K562 (cell line): ENCODE measurements at regions not wholly inside any gene's neighbourhood (a gene's known extent, or its start where the extent isn't known, plus 50 kb on each side); places are given as distances from the start of the nearest gene placed in this dataset.

ENCODE experiments used
- ATAC-seq: fragments of 200-7000 bp; cut with Tn5 transposase; 3 replicates; pipeline ENCODE4 v1.9.1; 2020; ENCODE audit warnings: moderate library complexity
- BruUV-seq: library from RNA; stranded (reverse); fragments of 400-500 nt; replicated peaks from 2 replicates; lab custom pipeline; 2021; lab: Mats Ljungman, UMichigan
- CTCF ChIA-PET: fragments of 300-600 bp; formaldehyde crosslinking; extraction: SDS; loops from one replicate; lab custom pipeline; 2021; ENCODE audit warnings: low intra/inter-chr PET ratio; lab: Yijun Ruan, JAX
- POLR2A ChIA-PET: fragments of 300-600, 350-650 bp; sonication (Branson Sonifier 250); formaldehyde crosslinking; extraction: SDS; loops from one replicate; lab custom pipeline; 2021; ENCODE audit warnings: antibody characterized with exemption, inconsistent platforms; lab: Yijun Ruan, JAX
- DNase-seq, 4 experiments: peaks; one replicate each; pipeline versions ENCODE4 v3.0.0 to v3.0.0-alpha.2; 2011 to 2018; ENCODE audit warnings: low spot score in 3 of 4, mixed read lengths in 3 of 4; ENCODE audit errors: extremely low read depth in 1 of 4
- FAIRE-seq: peaks from 2 replicates; lab custom pipeline; 2011; peaks lifted over from hg19 to GRCh38; lab: Jason Lieb, UNC
- H2AFZ ChIP-seq: 2 replicates; pipeline ENCODE4 v1.6.0; 2011; ENCODE audit warnings: low read depth, low read length, control low read depth, inconsistent platforms
- H3K27ac ChIP-seq: fragments of 200-600 bp; 3 replicates; pipeline ENCODE4 v1.8.0; 2011; ENCODE audit warnings: low read depth, mild to moderate bottlenecking, control low read depth, inconsistent platforms, low read length, moderate library complexity, mixed read lengths; ENCODE audit errors: extremely low read depth
- H3K27me3 ChIP-seq, 2 experiments: fragments of 300-600 bp in 1 of 2; 2 replicates in 1 of 2; 3 replicates in 1 of 2; pipeline versions ENCODE4 v1.6.0 to v1.8.0; 2011; ENCODE audit warnings: inconsistent platforms in 2 of 2, low read length in 2 of 2, mild to moderate bottlenecking in 1 of 2, mixed read lengths in 1 of 2, moderate library complexity in 1 of 2; ENCODE audit not compliant: control insufficient read depth in 2 of 2, insufficient read depth in 2 of 2
- H3K36me3 ChIP-seq: fragments of 300-600 bp; 3 replicates; pipeline ENCODE4 v1.8.0; 2011; ENCODE audit warnings: mild to moderate bottlenecking, low read length, inconsistent platforms; ENCODE audit not compliant: control insufficient read depth, insufficient read depth
- H3K4me1 ChIP-seq, 2 experiments: fragments of 200-600 bp in 1 of 2; replicated peaks in 1 of 2; 2 replicates in 1 of 2; 3 replicates in 1 of 2; pipeline versions ENCODE4 v1.5.1 to v1.8.0; 2011; ENCODE audit warnings: inconsistent platforms in 2 of 2, low read length in 2 of 2, mild to moderate bottlenecking in 1 of 2, mixed read lengths in 1 of 2, moderate library complexity in 1 of 2; ENCODE audit not compliant: control insufficient read depth in 2 of 2, insufficient read depth in 2 of 2
- H3K4me2 ChIP-seq: 2 replicates; pipeline ENCODE4 v1.6.1; 2011; ENCODE audit warnings: low read length, control low read depth, inconsistent platforms, mixed read lengths; ENCODE audit not compliant: insufficient read depth
- H3K4me3 ChIP-seq: fragments of 200-600 bp; sonication (generic), shearing (Covaris generic); 2 replicates; pipeline ENCODE4 v1.5.1; 2016; ENCODE audit warnings: control low read depth, inconsistent platforms
- H3K79me2 ChIP-seq: fragments of 200-600 bp; 3 replicates; pipeline ENCODE4 v1.8.0; 2011; ENCODE audit warnings: low read length, inconsistent platforms; ENCODE audit not compliant: control insufficient read depth, insufficient read depth
- H3K9ac ChIP-seq, 2 experiments: 2 replicates each; pipeline versions ENCODE4 v1.6.0 to v1.6.1; 2011; ENCODE audit warnings: low read depth in 2 of 2, low read length in 2 of 2, control low read depth in 1 of 2, inconsistent platforms in 1 of 2, mild to moderate bottlenecking in 1 of 2, mixed read lengths in 1 of 2; ENCODE audit not compliant: insufficient read depth in 1 of 2
- H3K9me1 ChIP-seq: one replicate; pipeline ENCODE4 v1.6.0; 2011; ENCODE audit warnings: inconsistent platforms, mild to moderate bottlenecking, low read length, moderate library complexity; ENCODE audit not compliant: control insufficient read depth, insufficient read depth
- H3K9me3 ChIP-seq: replicated peaks from 2 replicates; pipeline ENCODE4 v1.5.1; 2011; ENCODE audit warnings: low read depth, low read length, inconsistent platforms; ENCODE audit not compliant: control insufficient read depth, insufficient read depth
- H4K20me1 ChIP-seq: replicated peaks from 2 replicates; pipeline ENCODE4 v1.6.1; 2011; ENCODE audit warnings: low read length, inconsistent platforms, mixed read lengths; ENCODE audit not compliant: control insufficient read depth, insufficient read depth
- ATF7 ChIP-seq: fragments of 450-650 bp; IDR thresholded peaks from 2 replicates; pipeline ENCODE4 v1.7.1; 2014; ENCODE audit warnings: mild to moderate bottlenecking, moderate library complexity
- CBFA2T3 ChIP-seq: fragments of 450-650 bp; IDR thresholded peaks from 2 replicates; pipeline ENCODE4 v1.6.1; 2017
- DMBX1 ChIP-seq: fragments of 250-450 bp; sonication (Bioruptor Pico); IDR thresholded peaks from 2 replicates; pipeline ENCODE4 v1.8.0; 2022; ENCODE audit warnings: inconsistent platforms, mild to moderate bottlenecking, moderate library complexity, borderline replicate concordance
- MECOM ChIP-seq: fragments of 250-450 bp; sonication (Bioruptor Pico); IDR thresholded peaks from 2 replicates; pipeline ENCODE4 v1.8.0; 2022; ENCODE audit warnings: inconsistent platforms
- NFXL1 ChIP-seq: fragments of 450-650 bp; formaldehyde crosslinking; IDR thresholded peaks from 2 replicates; pipeline ENCODE4 v1.4.0; 2021; ENCODE audit warnings: mild to moderate bottlenecking
- RBBP5 ChIP-seq: fragments of 200-600 bp; sonication (generic); IDR thresholded peaks from 2 replicates; pipeline ENCODE4 v1.6.1; 2012; ENCODE audit warnings: borderline replicate concordance, mild to moderate bottlenecking, low read length, control low read depth, inconsistent platforms; ENCODE audit not compliant: insufficient read depth, poor library complexity, severe bottlenecking
- WHSC1 ChIP-seq: IDR thresholded peaks from one replicate; pipeline ENCODE4 v1.6.1; 2012; ENCODE audit warnings: low read length, control low read depth, inconsistent platforms
- ZNF133 ChIP-seq: fragments of 250-450 bp; sonication (Bioruptor Pico); IDR thresholded peaks from 2 replicates; pipeline ENCODE4 v1.4.0; 2020; ENCODE audit warnings: mild to moderate bottlenecking
- ZNF584 ChIP-seq: fragments of 200-800 bp; sonication (Bioruptor generic); IDR thresholded peaks from 2 replicates; pipeline ENCODE4 v1.6.1; 2016; ENCODE audit warnings: low read depth, mild to moderate bottlenecking, missing genetic modification characterization, missing compliant biosample characterization
- WGBS: fragments of 100-300 bp; shearing (Covaris generic); methylation state at CpG from one replicate; pipeline ENCODE4 v1.1.6; 2016; ENCODE audit warnings: low coverage, mixed read lengths; ENCODE audit not compliant: insufficient coverage; ENCODE audit errors: missing lambda C conversion rate; 5-methylcytosine and 5-hydroxymethylcytosine counted together
- in situ Hi-C: fragments of 300-500 bp; cut with MboI; formaldehyde crosslinking; loops from 4 replicates; pipeline ENCODE4 v1.15.0; 2018; ENCODE audit warnings: inconsistent platforms, mixed read lengths
- intact Hi-C: fragments of 100-400 bp; cut with micrococcal nuclease; formaldehyde crosslinking; loops from 2 replicates; pipeline ENCODE4 v1.14.2; 2022
- TF ChIP-seq, protein P1 (sequence below): sonication (generic); formaldehyde crosslinking; IDR thresholded peaks from 2 replicates; pipeline ENCODE4 v1.5.0; 2020; ENCODE audit warnings: missing genetic modification reagents
- TF ChIP-seq, protein P2 (sequence below): fragments of 450-650 bp; IDR thresholded peaks from 2 replicates; pipeline ENCODE4 v1.6.1; 2016; ENCODE audit warnings: antibody characterized with exemption
- TF ChIP-seq, protein P3 (sequence below): IDR thresholded peaks from 2 replicates; pipeline ENCODE4 v1.6.1; 2011; ENCODE audit not compliant: insufficient read length; ENCODE audit errors: extremely low read depth
- TF ChIP-seq, protein P4 (sequence below): sonication (generic); formaldehyde crosslinking; IDR thresholded peaks from 2 replicates; pipeline ENCODE4 v1.8.1; 2023; ENCODE audit warnings: mild to moderate bottlenecking, missing genetic modification reagents

DNA sequence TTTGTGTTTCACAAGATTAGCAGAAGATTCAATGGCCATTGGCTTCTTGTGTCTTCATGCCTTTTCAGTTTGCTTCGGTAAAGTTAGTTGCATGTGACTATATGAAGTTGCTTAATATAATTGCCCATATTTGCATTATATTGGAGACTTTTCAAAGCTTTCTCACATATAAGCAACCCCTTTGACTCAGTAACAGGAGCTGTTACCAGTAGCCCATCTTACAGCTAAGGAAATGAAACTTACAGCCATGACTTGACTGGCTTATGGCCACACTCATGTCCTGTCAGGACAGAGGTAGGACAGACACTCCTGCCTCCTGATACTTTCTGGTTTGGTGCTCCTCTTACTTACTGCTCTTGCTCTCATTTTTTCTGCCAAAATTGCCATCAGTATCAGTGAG is 1082.1 kb downstream of the BCL11B start:
- CTCF ChIA-PET, result no interaction called here
- Histone ChIP-seq H3K27ac (no peak overlapping the region), H3K4me2 (no peak overlapping the region), H3K79me2 (no peaks in the 10 kb centered on the region), H3K4me1 (no peaks in the 10 kb centered on the region), H3K9ac (no peak overlapping the region), H2AFZ (no peak overlapping the region), H3K4me3 (no peak overlapping the region), H3K9me1 (no peaks in the 10 kb centered on the region), H3K9me3 (no peaks in the 10 kb centered on the region), H3K27me3 (no peaks in the 10 kb centered on the region), H3K36me3 (no peaks in the 10 kb centered on the region), H4K20me1 (no peaks in the 10 kb centered on the region)
- ATAC-seq, result no peak
- FAIRE-seq, result no peak
- DNase-seq, result no peak
- intact Hi-C loops, result no loop called here
- POLR2A ChIA-PET, result no interaction called here
- TF ChIP-seq MECOM, result no peak
- TF ChIP-seq NFXL1 (CRISPR knock-in tag), result no peak
- TF ChIP-seq ATF7, result no peak
- in situ Hi-C loops, result no loop called here
- 15% methylated on average over 1 of the region's 1 CpG for WGBS
- no TSS peak for BruUV-seq

DNA sequence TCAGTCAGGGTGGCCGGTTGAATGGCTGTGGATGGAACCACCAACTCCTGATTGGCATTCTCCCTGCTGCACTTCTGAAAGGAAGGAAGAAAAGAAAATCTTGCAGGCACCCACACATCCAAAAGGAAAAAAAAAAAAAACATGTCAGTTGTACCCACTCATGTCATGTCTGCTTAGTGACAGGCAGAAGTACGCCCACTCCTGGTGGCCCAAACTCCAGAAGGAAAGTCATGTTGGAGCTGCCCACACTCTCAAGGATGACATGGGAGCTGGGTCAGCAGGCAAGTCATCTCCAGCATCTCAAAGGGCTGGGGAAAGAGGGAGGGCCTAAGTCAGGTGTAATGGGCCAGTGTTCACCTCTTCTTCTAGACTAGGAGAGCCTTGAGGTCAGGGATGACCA is 1079.1 kb downstream of the BCL11B start:
- H3K9me3 ChIP-seq, result no peaks in the 10 kb centered on the region
- no peaks in the 10 kb centered on the region for H3K36me3 ChIP-seq
- no peaks in the 10 kb centered on the region for H4K20me1 ChIP-seq
- H3K9ac ChIP-seq, result no peak overlapping the region
- BruUV-seq, result no TSS peak
- 0% methylated on average over 2 of the region's 2 CpGs for WGBS
- ATAC-seq (no peak), FAIRE-seq (no peak), DNase-seq (no peak)
- ChIA-PET POLR2A (no interaction called here), CTCF (interaction anchor here (0.7 kb wide), 1 partner anchor 595 kb away, joined by 3 read pairs; no protein-coding TSS in a partner anchor)
- no peak overlapping the region for H3K4me3 ChIP-seq
- H2AFZ ChIP-seq, result no peak overlapping the region
- no peaks in the 10 kb centered on the region for H3K4me1 ChIP-seq
- in situ Hi-C loops, result no loop called here
- H3K79me2 ChIP-seq, result no peaks in the 10 kb centered on the region
- no peaks in the 10 kb centered on the region for H3K27me3 ChIP-seq
- H3K27ac ChIP-seq, result no peak overlapping the region
- no peaks in the 10 kb centered on the region for H3K9me1 ChIP-seq
- no peak overlapping the region for H3K4me2 ChIP-seq
- intact Hi-C loops, result no loop called here
- TF ChIP-seq CBFA2T3 (no peak), ZNF584 (CRISPR knock-in tag) (no peak), ZNF133 (CRISPR knock-in tag) (no peak), DMBX1 (CRISPR knock-in tag) (no peak), WHSC1 (no peak), RBBP5 (no peak)
- TF ChIP-seq, protein P1, sequence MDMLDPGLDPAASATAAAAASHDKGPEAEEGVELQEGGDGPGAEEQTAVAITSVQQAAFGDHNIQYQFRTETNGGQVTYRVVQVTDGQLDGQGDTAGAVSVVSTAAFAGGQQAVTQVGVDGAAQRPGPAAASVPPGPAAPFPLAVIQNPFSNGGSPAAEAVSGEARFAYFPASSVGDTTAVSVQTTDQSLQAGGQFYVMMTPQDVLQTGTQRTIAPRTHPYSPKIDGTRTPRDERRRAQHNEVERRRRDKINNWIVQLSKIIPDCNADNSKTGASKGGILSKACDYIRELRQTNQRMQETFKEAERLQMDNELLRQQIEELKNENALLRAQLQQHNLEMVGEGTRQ (CRISPR knock-in tag), result no peak
- TF ChIP-seq, protein P2, sequence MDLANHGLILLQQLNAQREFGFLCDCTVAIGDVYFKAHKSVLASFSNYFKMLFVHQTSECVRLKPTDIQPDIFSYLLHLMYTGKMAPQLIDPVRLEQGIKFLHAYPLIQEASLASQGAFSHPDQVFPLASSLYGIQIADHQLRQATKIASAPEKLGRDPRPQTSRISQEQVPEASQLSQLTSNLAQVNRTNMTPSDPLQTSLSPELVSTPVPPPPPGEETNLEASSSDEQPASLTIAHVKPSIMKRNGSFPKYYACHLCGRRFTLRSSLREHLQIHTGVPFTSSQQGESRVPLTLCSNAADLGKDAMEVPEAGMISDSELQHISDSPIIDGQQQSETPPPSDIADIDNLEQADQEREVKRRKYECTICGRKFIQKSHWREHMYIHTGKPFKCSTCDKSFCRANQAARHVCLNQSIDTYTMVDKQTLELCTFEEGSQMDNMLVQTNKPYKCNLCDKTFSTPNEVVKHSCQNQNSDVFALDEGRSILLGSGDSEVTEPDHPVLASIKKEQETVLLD, result no peak
- TF ChIP-seq, protein P3, sequence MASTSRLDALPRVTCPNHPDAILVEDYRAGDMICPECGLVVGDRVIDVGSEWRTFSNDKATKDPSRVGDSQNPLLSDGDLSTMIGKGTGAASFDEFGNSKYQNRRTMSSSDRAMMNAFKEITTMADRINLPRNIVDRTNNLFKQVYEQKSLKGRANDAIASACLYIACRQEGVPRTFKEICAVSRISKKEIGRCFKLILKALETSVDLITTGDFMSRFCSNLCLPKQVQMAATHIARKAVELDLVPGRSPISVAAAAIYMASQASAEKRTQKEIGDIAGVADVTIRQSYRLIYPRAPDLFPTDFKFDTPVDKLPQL, result no peak
- TF ChIP-seq, protein P4, sequence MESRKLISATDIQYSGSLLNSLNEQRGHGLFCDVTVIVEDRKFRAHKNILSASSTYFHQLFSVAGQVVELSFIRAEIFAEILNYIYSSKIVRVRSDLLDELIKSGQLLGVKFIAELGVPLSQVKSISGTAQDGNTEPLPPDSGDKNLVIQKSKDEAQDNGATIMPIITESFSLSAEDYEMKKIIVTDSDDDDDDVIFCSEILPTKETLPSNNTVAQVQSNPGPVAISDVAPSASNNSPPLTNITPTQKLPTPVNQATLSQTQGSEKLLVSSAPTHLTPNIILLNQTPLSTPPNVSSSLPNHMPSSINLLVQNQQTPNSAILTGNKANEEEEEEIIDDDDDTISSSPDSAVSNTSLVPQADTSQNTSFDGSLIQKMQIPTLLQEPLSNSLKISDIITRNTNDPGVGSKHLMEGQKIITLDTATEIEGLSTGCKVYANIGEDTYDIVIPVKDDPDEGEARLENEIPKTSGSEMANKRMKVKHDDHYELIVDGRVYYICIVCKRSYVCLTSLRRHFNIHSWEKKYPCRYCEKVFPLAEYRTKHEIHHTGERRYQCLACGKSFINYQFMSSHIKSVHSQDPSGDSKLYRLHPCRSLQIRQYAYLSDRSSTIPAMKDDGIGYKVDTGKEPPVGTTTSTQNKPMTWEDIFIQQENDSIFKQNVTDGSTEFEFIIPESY (CRISPR knock-in tag), result no peak
